K562 (cell line): ENCODE measurements at regions not wholly inside any gene's neighbourhood (a gene's known extent, or its start where the extent isn't known, plus 50 kb on each side); places are given as distances from the start of the nearest gene placed in this dataset.

Experiments
- ATAC-seq: fragments of 200-7000 bp; cut with Tn5 transposase; 3 replicates; pipeline ENCODE4 v1.9.1; 2020; ENCODE audit warnings: moderate library complexity
- BruUV-seq: library from RNA; stranded (reverse); fragments of 400-500 nt; replicated peaks from 2 replicates; lab custom pipeline; 2021; lab: Mats Ljungman, UMichigan
- CTCF ChIA-PET: fragments of 300-600 bp; formaldehyde crosslinking; extraction: SDS; loops from one replicate; lab custom pipeline; 2021; ENCODE audit warnings: low intra/inter-chr PET ratio; lab: Yijun Ruan, JAX
- POLR2A ChIA-PET: fragments of 300-600, 350-650 bp; sonication (Branson Sonifier 250); formaldehyde crosslinking; extraction: SDS; loops from one replicate; lab custom pipeline; 2021; ENCODE audit warnings: antibody characterized with exemption, inconsistent platforms; lab: Yijun Ruan, JAX
- DNase-seq, 4 experiments: peaks; one replicate each; pipeline versions ENCODE4 v3.0.0 to v3.0.0-alpha.2; 2011 to 2018; ENCODE audit warnings: low spot score in 3 of 4, mixed read lengths in 3 of 4; ENCODE audit errors: extremely low read depth in 1 of 4
- FAIRE-seq: peaks from 2 replicates; lab custom pipeline; 2011; peaks lifted over from hg19 to GRCh38; lab: Jason Lieb, UNC
- H2AFZ ChIP-seq: 2 replicates; pipeline ENCODE4 v1.6.0; 2011; ENCODE audit warnings: low read depth, low read length, control low read depth, inconsistent platforms
- H3K27ac ChIP-seq: fragments of 200-600 bp; 3 replicates; pipeline ENCODE4 v1.8.0; 2011; ENCODE audit warnings: low read depth, mild to moderate bottlenecking, control low read depth, inconsistent platforms, low read length, moderate library complexity, mixed read lengths; ENCODE audit errors: extremely low read depth
- H3K27me3 ChIP-seq, 2 experiments: fragments of 300-600 bp in 1 of 2; 2 replicates in 1 of 2; 3 replicates in 1 of 2; pipeline versions ENCODE4 v1.6.0 to v1.8.0; 2011; ENCODE audit warnings: inconsistent platforms in 2 of 2, low read length in 2 of 2, mild to moderate bottlenecking in 1 of 2, mixed read lengths in 1 of 2, moderate library complexity in 1 of 2; ENCODE audit not compliant: control insufficient read depth in 2 of 2, insufficient read depth in 2 of 2
- H3K36me3 ChIP-seq: fragments of 300-600 bp; 3 replicates; pipeline ENCODE4 v1.8.0; 2011; ENCODE audit warnings: mild to moderate bottlenecking, low read length, inconsistent platforms; ENCODE audit not compliant: control insufficient read depth, insufficient read depth
- H3K4me1 ChIP-seq, 2 experiments: fragments of 200-600 bp in 1 of 2; replicated peaks in 1 of 2; 2 replicates in 1 of 2; 3 replicates in 1 of 2; pipeline versions ENCODE4 v1.5.1 to v1.8.0; 2011; ENCODE audit warnings: inconsistent platforms in 2 of 2, low read length in 2 of 2, mild to moderate bottlenecking in 1 of 2, mixed read lengths in 1 of 2, moderate library complexity in 1 of 2; ENCODE audit not compliant: control insufficient read depth in 2 of 2, insufficient read depth in 2 of 2
- H3K4me2 ChIP-seq: 2 replicates; pipeline ENCODE4 v1.6.1; 2011; ENCODE audit warnings: low read length, control low read depth, inconsistent platforms, mixed read lengths; ENCODE audit not compliant: insufficient read depth
- H3K4me3 ChIP-seq: fragments of 200-600 bp; sonication (generic), shearing (Covaris generic); 2 replicates; pipeline ENCODE4 v1.5.1; 2016; ENCODE audit warnings: control low read depth, inconsistent platforms
- H3K79me2 ChIP-seq: fragments of 200-600 bp; 3 replicates; pipeline ENCODE4 v1.8.0; 2011; ENCODE audit warnings: low read length, inconsistent platforms; ENCODE audit not compliant: control insufficient read depth, insufficient read depth
- H3K9ac ChIP-seq, 2 experiments: 2 replicates each; pipeline versions ENCODE4 v1.6.0 to v1.6.1; 2011; ENCODE audit warnings: low read depth in 2 of 2, low read length in 2 of 2, control low read depth in 1 of 2, inconsistent platforms in 1 of 2, mild to moderate bottlenecking in 1 of 2, mixed read lengths in 1 of 2; ENCODE audit not compliant: insufficient read depth in 1 of 2
- H3K9me1 ChIP-seq: one replicate; pipeline ENCODE4 v1.6.0; 2011; ENCODE audit warnings: inconsistent platforms, mild to moderate bottlenecking, low read length, moderate library complexity; ENCODE audit not compliant: control insufficient read depth, insufficient read depth
- H3K9me3 ChIP-seq: replicated peaks from 2 replicates; pipeline ENCODE4 v1.5.1; 2011; ENCODE audit warnings: low read depth, low read length, inconsistent platforms; ENCODE audit not compliant: control insufficient read depth, insufficient read depth
- H4K20me1 ChIP-seq: replicated peaks from 2 replicates; pipeline ENCODE4 v1.6.1; 2011; ENCODE audit warnings: low read length, inconsistent platforms, mixed read lengths; ENCODE audit not compliant: control insufficient read depth, insufficient read depth
- ARHGAP35 ChIP-seq: fragments of 450-650 bp; IDR thresholded peaks from 2 replicates; pipeline ENCODE4 v1.6.1; 2018; ENCODE audit not compliant: partially characterized antibody
- DPF2 ChIP-seq: fragments of 450-650 bp; IDR thresholded peaks from 2 replicates; pipeline ENCODE4 v1.6.1; 2016
- HINFP ChIP-seq: fragments of 450-650 bp; conservative IDR thresholded peaks from 2 replicates; pipeline ENCODE4 v1.6.1; 2016; ENCODE audit warnings: missing genetic modification characterization, low read depth, mild to moderate bottlenecking, control low read depth, missing compliant biosample characterization
- PCBP1 ChIP-seq: fragments of 200-400 bp; formaldehyde crosslinking; IDR thresholded peaks from 2 replicates; pipeline ENCODE4 v1.6.1; 2018; ENCODE audit warnings: mild to moderate bottlenecking, low read depth, low read length; ENCODE audit not compliant: poor library complexity, severe bottlenecking
- SREBF1 ChIP-seq: fragments of 150-350 bp; IDR thresholded peaks from 2 replicates; pipeline ENCODE4 v1.6.1; 2014; ENCODE audit warnings: antibody characterized with exemption, low read depth, low read length, borderline replicate concordance
- SREBF2 ChIP-seq: sonication (generic); formaldehyde crosslinking; IDR thresholded peaks from 2 replicates; pipeline ENCODE4 v1.4.0; 2020; ENCODE audit warnings: mild to moderate bottlenecking, missing genetic modification reagents
- TSC22D4 ChIP-seq: fragments of 450-650 bp; IDR thresholded peaks from 2 replicates; pipeline ENCODE4 v1.6.1; 2016; ENCODE audit warnings: missing genetic modification characterization, missing biosample characterization, control low read depth
- ZFP30 ChIP-seq: fragments of 250-450 bp; sonication (Bioruptor Pico); IDR thresholded peaks from 2 replicates; pipeline ENCODE4 v1.8.0; 2022; ENCODE audit warnings: moderate library complexity, mild to moderate bottlenecking, inconsistent platforms, borderline replicate concordance
- ZFP91 ChIP-seq: sonication (generic); formaldehyde crosslinking; IDR thresholded peaks from 2 replicates; pipeline ENCODE4 v1.8.0; 2022; ENCODE audit warnings: mild to moderate bottlenecking, missing genetic modification reagents
- ZFX ChIP-seq: sonication (generic); formaldehyde crosslinking; IDR thresholded peaks from 2 replicates; pipeline ENCODE4 v1.8.0; 2022; ENCODE audit warnings: mild to moderate bottlenecking, missing genetic modification reagents, moderate library complexity
- ZNF121 ChIP-seq: sonication (generic); formaldehyde crosslinking; conservative IDR thresholded peaks from 2 replicates; pipeline ENCODE4 v1.8.0; 2022; ENCODE audit warnings: missing genetic modification reagents
- ZNF398 ChIP-seq: fragments of 250-450 bp; sonication (Bioruptor Pico); IDR thresholded peaks from 2 replicates; pipeline ENCODE4 v1.8.0; 2021; ENCODE audit warnings: moderate library complexity, mild to moderate bottlenecking, inconsistent platforms
- ZNF76 ChIP-seq: fragments of 250-450 bp; sonication (Bioruptor Pico); IDR thresholded peaks from 2 replicates; pipeline ENCODE4 v1.4.0; 2020; ENCODE audit warnings: mild to moderate bottlenecking, moderate library complexity, borderline replicate concordance
- WGBS: fragments of 100-300 bp; shearing (Covaris generic); methylation state at CpG from one replicate; pipeline ENCODE4 v1.1.6; 2016; ENCODE audit warnings: low coverage, mixed read lengths; ENCODE audit not compliant: insufficient coverage; ENCODE audit errors: missing lambda C conversion rate; 5-methylcytosine and 5-hydroxymethylcytosine counted together
- in situ Hi-C: fragments of 300-500 bp; cut with MboI; formaldehyde crosslinking; loops from 4 replicates; pipeline ENCODE4 v1.15.0; 2018; ENCODE audit warnings: inconsistent platforms, mixed read lengths
- intact Hi-C: fragments of 100-400 bp; cut with micrococcal nuclease; formaldehyde crosslinking; loops from 2 replicates; pipeline ENCODE4 v1.14.2; 2022

- Histone ChIP-seq H3K9me3 (no peaks in the 10 kb centered on the region; the same call in 1 of the 2 replicates), H3K9me1 (no peaks in the 10 kb centered on the region), H3K79me2 (no peaks in the 10 kb centered on the region), H3K4me1 (no peaks in the 10 kb centered on the region), H3K4me2 (no peak overlapping the region), H4K20me1 (no peaks in the 10 kb centered on the region), H3K9ac (no peak overlapping the region), H2AFZ (no peak overlapping the region), H3K36me3 (no peaks in the 10 kb centered on the region), H3K27ac (no peak overlapping the region), H3K4me3 (no peak overlapping the region), H3K27me3 (no peaks in the 10 kb centered on the region)
- ATAC-seq (no peak), FAIRE-seq (no peak), DNase-seq (no peak)
- in situ Hi-C loops (no loop called here), intact Hi-C loops (no loop called here)
- CTCF ChIA-PET = no interaction called here
- WGBS = under 1% methylated on average over 13 of the region's 13 CpGs
- BruUV-seq = no TSS peak
- POLR2A ChIA-PET = no interaction called here
- TF ChIP-seq ARHGAP35 = no peak
- TF ChIP-seq ZFP91 (CRISPR knock-in tag) = no peak
- no peak for TF ChIP-seq PCBP1
- no peak for TF ChIP-seq ZFP30 (CRISPR knock-in tag)
- TF ChIP-seq ZFX (CRISPR knock-in tag) = no peak
- TF ChIP-seq SREBF1 = no peak
- TF ChIP-seq ZNF76 (CRISPR knock-in tag) = no peak
- TF ChIP-seq SREBF2 (CRISPR knock-in tag) = no peak
- no peak for TF ChIP-seq ZNF121 (CRISPR knock-in tag)
- no peak for TF ChIP-seq TSC22D4
- no peak for TF ChIP-seq HINFP
- no peak for TF ChIP-seq DPF2
- no peak for TF ChIP-seq ZNF398 (CRISPR knock-in tag)
These were observed 1299.4 kb downstream of the TP53TG3F start for GRCh38 chr16:34758835-34759234.
